Anterior cingulate cortex (tissue), 58 donors: ENCODE measurements at regions not wholly inside any gene's neighbourhood (a gene's known extent, or its start where the extent isn't known, plus 50 kb on each side); places are given as distances from the start of the nearest gene placed in this dataset.

Experiments used
- DNase-seq, 58 donors: peaks; one replicate each; lab custom pipeline; 2025; lab: John Stamatoyannopoulos, UW

DNA sequence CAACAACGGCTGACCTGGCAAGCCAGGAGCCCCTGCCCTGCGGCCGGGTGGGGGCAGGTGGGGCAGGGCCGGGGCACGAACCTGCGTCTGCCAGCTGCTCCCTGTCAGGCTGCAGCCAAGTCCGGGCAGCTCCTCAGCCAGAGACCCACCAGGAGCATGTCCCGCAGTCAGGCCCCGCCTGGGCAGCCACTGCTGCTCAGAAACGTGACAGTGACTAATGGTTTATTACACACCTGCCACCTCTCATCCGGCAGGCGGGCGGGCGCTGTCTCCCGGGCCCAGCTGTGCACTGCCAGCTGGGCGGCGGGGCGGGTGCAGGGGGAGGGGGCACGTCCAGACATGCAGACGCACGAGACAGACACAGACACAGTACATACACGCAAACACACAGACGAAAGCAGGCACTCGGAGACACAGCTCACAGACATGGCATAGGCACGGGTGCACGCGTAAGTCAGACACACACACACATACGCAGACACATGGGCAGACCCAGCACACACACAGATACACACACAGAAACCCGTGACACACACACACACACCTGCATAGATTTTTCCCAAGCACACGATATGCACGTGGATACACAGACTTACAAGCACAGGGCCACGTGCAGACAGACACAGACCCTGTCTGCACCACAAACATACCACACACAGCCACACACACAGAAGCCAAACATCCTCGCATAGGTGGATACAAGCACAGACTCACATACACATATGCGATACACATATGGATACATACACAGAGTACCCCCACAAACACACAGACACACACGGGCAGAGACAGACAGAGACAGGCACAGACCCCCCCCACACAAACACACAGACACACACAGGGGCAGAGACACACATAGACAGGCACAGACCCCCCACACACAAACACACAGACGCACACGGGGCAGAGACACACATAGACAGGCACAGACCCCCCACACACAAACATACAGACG lies 248.3 kb upstream of the CIBAR2 start:
- no peak for DNase-seq

DNA sequence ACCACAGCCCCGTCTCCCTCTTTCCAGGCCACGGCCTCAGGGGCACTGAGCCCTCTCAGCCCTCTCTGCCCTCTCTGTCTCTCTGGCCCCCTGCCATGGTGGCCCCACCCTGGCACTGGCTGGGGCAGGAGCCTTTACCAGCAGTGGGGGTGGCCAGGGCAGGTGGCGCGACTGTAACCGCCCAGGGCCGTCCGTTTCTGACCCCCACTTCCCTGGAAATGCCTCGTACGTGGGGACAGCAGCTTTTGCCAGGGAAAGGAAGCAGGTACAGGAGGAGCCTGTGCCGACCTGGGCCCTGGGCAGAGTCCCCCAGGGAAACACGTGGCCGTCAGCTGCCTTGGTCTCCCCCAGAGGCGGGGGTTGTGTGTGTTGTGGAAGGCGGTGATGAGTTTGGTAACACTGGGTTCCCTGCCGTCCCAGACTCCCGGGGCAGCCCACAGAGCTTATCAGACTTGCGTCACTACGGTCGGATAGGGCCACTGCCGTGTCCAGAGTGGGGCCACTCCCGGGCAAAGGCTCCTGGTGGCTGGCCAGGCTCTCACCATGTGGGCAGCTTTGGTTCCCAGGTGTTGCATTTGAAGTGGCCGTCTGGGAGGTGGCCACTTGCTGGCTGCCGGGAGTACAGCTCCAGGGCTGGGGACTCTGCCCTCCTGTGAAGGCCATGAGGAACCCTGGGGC lies 249.3 kb upstream of the CIBAR2 start:
- DNase-seq, result no peak

DNA sequence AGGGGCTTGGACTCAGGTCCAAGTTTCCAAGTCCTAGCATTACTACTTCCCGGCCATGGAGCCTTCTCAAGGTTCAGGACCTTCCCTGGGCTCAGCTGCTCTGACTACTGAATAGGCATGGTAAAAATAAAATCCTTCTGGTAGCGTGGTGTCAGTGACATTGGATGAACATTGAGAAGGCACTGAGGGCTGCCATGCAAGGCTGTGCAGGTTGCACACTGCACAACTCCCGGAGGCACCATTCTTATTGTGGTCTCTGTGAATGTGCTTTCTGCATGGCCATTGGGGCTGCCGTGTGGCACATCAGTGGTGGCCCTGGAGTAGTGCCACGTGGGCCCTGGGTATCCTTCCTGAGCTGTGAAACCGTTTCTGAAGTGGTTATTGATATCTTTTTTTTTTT lies 250.2 kb upstream of the CIBAR2 start:
- DNase-seq, result no peak

- no peak for DNase-seq
Observed at GRCh38 chr16:85363427-85363826, 249.7 kb upstream of the GSE1 start.

- DNase-seq, result no peak
Observed at GRCh38 chr16:85363881-85364280, 249.2 kb upstream of the GSE1 start.

DNA sequence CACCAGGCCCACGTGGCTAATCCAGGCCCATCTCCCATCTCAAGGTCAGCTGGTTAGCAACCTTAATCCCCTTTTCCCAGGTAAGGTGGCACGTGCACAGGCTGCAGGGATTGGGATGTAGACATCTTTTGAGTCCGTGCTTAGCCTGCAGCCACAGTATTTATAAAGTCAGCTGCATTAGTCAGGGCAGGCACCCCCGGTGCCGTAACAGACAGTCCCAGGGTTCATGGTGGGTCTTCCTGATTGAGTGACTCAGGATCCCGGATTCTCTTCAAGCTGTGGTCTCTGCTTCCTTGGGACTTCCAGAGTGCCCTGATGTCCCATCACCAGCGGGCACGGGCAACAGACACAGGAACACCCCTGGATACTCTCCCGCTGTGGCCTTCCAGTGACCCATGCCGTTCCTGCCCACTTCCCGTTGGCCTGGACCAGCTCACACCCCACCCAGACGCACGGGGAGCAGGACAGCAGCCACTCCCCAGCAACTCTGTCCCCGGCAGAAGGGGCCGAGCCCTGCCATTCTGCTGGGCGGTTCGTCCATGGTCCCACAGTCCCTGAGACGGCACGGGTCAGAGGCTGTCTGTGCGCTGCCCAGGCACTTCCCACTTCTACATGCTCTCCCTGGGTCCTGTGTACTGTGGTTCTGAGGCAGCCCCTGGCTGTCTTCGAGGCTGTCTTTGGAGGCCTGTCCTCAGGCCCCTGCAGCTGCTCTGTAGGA lies 248.6 kb upstream of the GSE1 start:
- DNase-seq, result no peak

GRCh38 chr16:85365120-85365519 lies 248.0 kb upstream of the GSE1 start:
- no peak for DNase-seq

DNA sequence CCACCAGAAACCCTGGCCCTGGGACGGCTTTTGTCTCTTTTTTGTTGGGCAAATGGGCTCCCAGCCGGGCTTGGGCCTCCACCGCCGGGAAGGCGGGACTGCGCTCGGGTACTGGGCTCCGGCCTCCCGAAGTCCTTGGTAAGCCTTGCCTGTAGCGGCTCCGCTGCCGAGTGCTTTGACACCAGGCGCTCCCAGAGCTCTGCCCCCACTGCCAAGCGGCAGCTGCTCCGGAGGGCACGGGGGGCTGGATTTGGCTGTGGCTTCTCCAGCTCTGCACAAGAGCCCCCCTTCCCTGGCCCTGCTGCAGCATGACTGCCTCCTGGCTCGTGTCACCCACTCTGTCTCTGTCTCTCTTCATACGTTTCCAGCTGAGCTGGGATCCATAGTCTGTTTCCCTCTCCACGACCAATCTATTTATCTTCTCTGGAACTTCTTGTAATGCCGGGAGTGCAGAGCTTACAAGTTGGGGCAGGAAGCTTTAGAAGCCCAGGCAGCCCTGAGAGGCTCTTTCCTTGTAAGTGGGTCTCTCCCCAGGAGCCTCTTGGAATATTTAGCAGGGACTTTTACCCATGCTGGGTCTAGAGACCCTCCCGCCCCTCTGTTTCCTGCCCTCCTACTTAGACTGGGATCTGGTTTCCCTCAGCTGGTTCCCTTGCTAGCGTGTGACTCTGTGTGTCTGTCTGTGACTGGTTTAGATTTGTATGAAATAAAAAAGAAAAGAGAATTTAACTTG lies 246.9 kb upstream of the GSE1 start:
- peak in 19 of 58 donors; percentile 13 to 51 (median 20) for DNase-seq

DNA sequence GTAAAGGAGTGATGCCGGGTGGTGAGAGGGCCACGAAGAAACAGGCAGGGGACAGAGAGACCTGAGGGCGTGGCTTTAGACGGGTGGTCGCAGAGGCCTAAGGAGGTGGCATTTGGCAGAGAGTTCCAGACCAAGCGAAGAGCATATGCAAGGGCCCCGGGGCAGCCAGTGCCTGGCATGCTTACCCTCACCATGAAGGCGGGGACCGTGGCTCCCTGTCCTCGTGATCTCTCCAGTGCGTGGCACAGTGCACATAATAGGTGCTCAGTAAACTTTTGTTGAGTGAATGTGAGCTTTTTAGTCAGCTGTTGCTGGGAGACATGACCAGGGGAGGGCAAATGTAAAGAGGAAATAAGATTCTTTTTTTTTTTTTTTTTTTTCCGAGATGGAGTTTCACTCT lies 245.6 kb upstream of the GSE1 start:
- DNase-seq, result no peak

DNA sequence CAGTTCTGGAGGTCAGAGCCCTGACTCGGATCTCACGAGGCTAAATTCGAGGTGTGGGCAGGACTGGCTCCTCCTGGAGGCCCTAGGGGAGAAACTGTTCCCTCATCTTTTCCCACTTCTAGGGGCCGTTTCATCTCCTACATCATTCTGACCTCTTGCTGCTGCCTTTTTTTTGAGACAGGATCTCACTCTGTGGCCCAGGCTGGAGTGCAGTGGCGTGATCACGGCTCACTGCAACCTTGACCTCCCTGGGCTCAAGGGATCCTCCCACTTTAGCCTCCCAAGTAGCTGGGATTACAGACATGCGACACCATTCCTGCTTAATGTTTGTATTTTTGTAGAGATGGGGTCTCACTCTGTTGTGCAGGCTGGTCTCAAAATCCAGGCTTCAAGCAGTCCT lies 244.1 kb upstream of the GSE1 start:
- DNase-seq, result no peak

- peak in 24 of 58 donors; percentile 5 to 51 (median 20) for DNase-seq
Observed at GRCh38 chr16:85369741-85370528, 243.2 kb upstream of the GSE1 start.

DNA sequence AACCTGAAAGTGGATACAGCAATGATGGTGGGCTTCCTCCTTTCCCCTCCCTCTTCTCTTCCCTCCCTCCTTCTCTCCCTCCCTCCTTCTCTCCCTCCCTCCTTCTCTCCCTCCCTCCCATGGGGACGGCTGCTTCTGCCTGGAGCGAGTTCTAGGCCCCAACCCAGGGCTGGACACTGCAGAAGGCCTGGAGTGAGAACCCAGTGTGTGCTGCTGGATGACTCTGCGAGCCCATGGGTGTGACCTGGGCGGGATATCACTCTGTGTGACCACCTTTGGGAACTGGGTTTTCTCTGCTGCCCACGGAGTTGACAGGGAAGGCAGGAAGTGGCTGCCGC lies 242.6 kb upstream of the GSE1 start:
- DNase-seq, result no peak

GRCh38 chr16:85370881-85371651 lies 242.1 kb upstream of the GSE1 start:
- DNase-seq, result peak in 16 of 58 donors; percentile 4 to 64 (median 32)

- no peak for DNase-seq
Observed at GRCh38 chr16:85371948-85372347, 241.2 kb upstream of the GSE1 start.

GRCh38 chr16:85372627-85373372 lies 240.3 kb upstream of the GSE1 start:
- DNase-seq, result peak in 1 of 58 donors; percentile 12

DNA sequence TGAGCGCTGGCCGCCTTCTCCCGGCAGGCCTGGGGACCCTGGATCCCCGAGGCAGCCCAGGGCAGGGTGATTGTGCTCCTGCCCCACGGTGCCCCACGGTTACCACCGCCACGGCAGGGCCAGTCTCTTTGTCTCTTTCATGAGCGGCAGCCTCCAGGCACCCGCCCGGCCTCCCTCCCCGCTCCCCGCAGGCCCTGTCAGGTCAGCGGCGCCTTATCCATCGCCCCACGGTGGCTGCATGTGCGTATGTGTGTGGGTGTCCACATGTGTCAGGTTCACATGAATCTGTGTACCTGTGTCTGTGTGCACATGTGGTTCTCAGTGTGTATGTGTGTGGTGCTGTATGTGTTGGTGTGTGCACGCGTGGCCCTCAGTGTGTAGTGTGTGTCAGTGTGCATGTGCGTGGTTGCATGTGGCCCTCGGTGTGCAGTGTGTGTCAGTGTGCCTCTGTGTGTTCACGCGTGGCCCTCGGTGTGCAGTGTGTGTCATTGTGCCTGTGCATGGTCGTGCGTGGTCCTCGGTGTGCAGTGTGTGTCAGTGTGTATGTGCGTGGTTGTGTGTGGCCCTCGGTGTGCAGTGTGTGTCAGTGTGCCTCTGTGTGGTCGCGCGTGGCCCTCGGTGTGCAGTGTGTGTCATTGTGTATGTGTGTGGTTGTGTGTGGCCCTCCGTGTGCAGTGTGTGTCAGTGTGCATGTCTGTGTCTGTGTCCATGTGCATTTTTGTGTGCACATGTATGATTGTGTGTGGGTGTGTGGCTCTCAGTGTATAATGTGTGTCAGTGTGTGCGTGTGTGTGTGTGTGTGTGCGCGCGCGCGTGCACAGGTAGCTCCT lies 239.2 kb upstream of the GSE1 start:
- no peak for DNase-seq

- DNase-seq, result peak in 1 of 58 donors; percentile 18
Observed at GRCh38 chr16:85374571-85374872, 238.6 kb upstream of the GSE1 start.
